Type B pancreatic cell (in vitro differentiated cells): ENCODE measurements at regions not wholly inside any gene's neighbourhood (a gene's known extent, or its start where the extent isn't known, plus 50 kb on each side); places are given as distances from the start of the nearest gene placed in this dataset.

Source experiments
- DNase-seq: peaks from one replicate; pipeline ENCODE4 v3.0.0; 2021; ENCODE audit warnings: mixed read lengths; ENCODE audit not compliant: unreplicated experiment; ENCODE audit errors: extremely low spot score
- H3K27ac Mint-ChIP-seq: 2 replicates; pipeline ENCODE4 v1.8.0; 2021; ENCODE audit warnings: mild to moderate bottlenecking, mixed read lengths
- H3K27me3 Mint-ChIP-seq: 2 replicates; pipeline ENCODE4 v1.8.0; 2021; ENCODE audit warnings: mixed read lengths
- H3K36me3 Mint-ChIP-seq: 2 replicates; pipeline ENCODE4 v1.8.0; 2021; ENCODE audit warnings: mixed read lengths
- H3K4me1 Mint-ChIP-seq: one replicate; pipeline ENCODE4 v1.8.0; 2021; ENCODE audit warnings: mixed read lengths; ENCODE audit not compliant: unreplicated experiment
- H3K4me3 Mint-ChIP-seq: 2 replicates; pipeline ENCODE4 v1.8.0; 2021; ENCODE audit warnings: mild to moderate bottlenecking, mixed read lengths
- H3K9me3 Mint-ChIP-seq: 2 replicates; pipeline ENCODE4 v1.8.0; 2021; ENCODE audit warnings: mixed read lengths
- CTCF ChIP-seq: fragments of 200-600 bp; sonication (generic); conservative IDR thresholded peaks from 2 replicates; pipeline ENCODE4 v1.5.0; 2021; ENCODE audit warnings: antibody characterized with exemption, mild to moderate bottlenecking

GRCh38 chr7:16034866-16035265 is 348.4 kb upstream of the MEOX2 start:
- TF ChIP-seq CTCF: no peak
- no peak for DNase-seq
- Mint-ChIP-seq H3K9me3 (peaks cover 4% of the 10 kb centered on the region), H3K4me3 (no peak overlapping the region), H3K4me1 (no peaks in the 10 kb centered on the region), H3K36me3 (no peaks in the 10 kb centered on the region), H3K27ac (no peak overlapping the region), H3K27me3 (no peaks in the 10 kb centered on the region)

- no peaks in the 10 kb centered on the region for H3K4me1 Mint-ChIP-seq
- H3K9me3 Mint-ChIP-seq: peaks cover 4% of the 10 kb centered on the region
- no peak overlapping the region for H3K4me3 Mint-ChIP-seq
- no peak for DNase-seq
- no peaks in the 10 kb centered on the region for H3K36me3 Mint-ChIP-seq
- TF ChIP-seq CTCF: no peak
- H3K27ac Mint-ChIP-seq: no peak overlapping the region
- no peaks in the 10 kb centered on the region for H3K27me3 Mint-ChIP-seq
Observed at GRCh38 chr7:16034353-16034752, 347.9 kb upstream of the MEOX2 start.

- DNase-seq: no peak
- peaks cover 4% of the 10 kb centered on the region for H3K9me3 Mint-ChIP-seq
- H3K4me3 Mint-ChIP-seq: no peak overlapping the region
- no peak for TF ChIP-seq CTCF
- no peak overlapping the region for H3K27ac Mint-ChIP-seq
- peaks cover under 1% of the 10 kb centered on the region for H3K4me1 Mint-ChIP-seq
- H3K27me3 Mint-ChIP-seq: no peaks in the 10 kb centered on the region
- H3K36me3 Mint-ChIP-seq: no peaks in the 10 kb centered on the region
Observed at GRCh38 chr7:16033233-16033632, 346.8 kb upstream of the MEOX2 start.

- Mint-ChIP-seq H3K4me3 (no peak overlapping the region), H3K27ac (no peak overlapping the region), H3K27me3 (no peaks in the 10 kb centered on the region), H3K4me1 (peaks cover 11% of the 10 kb centered on the region), H3K36me3 (no peaks in the 10 kb centered on the region), H3K9me3 (no peaks in the 10 kb centered on the region)
- DNase-seq: no peak
- TF ChIP-seq CTCF: no peak
Observed at GRCh38 chr7:16028636-16029035, 342.2 kb upstream of the MEOX2 start.

- H3K4me1 Mint-ChIP-seq: peaks cover 11% of the 10 kb centered on the region
- no peaks in the 10 kb centered on the region for H3K36me3 Mint-ChIP-seq
- no peaks in the 10 kb centered on the region for H3K9me3 Mint-ChIP-seq
- no peak for TF ChIP-seq CTCF
- H3K27me3 Mint-ChIP-seq: no peaks in the 10 kb centered on the region
- no peak overlapping the region for H3K4me3 Mint-ChIP-seq
- H3K27ac Mint-ChIP-seq: no peak overlapping the region
- no peak for DNase-seq
Observed at GRCh38 chr7:16028103-16028502, 341.6 kb upstream of the MEOX2 start.

- no peak overlapping the region for H3K4me3 Mint-ChIP-seq
- H3K27me3 Mint-ChIP-seq: no peaks in the 10 kb centered on the region
- no peak for TF ChIP-seq CTCF
- no peak overlapping the region for H3K27ac Mint-ChIP-seq
- no peak for DNase-seq
- no peaks in the 10 kb centered on the region for H3K9me3 Mint-ChIP-seq
- H3K36me3 Mint-ChIP-seq: no peaks in the 10 kb centered on the region
- H3K4me1 Mint-ChIP-seq: peaks cover 11% of the 10 kb centered on the region
Observed at GRCh38 chr7:16027396-16027795, 340.9 kb upstream of the MEOX2 start.
